Dermis microvascular lymphatic vessel endothelial cell (primary cell): ENCODE measurements at regions not wholly inside any gene's neighbourhood (a gene's known extent, or its start where the extent isn't known, plus 50 kb on each side); places are given as distances from the start of the nearest gene placed in this dataset.

Experiments used
- DNase-seq, 2 donors: peaks; one replicate each; pipeline versions ENCODE4 v3.0.0 to v3.0.0-alpha.2; 2010; ENCODE audit warnings: low read depth in 2 of 2

DNA sequence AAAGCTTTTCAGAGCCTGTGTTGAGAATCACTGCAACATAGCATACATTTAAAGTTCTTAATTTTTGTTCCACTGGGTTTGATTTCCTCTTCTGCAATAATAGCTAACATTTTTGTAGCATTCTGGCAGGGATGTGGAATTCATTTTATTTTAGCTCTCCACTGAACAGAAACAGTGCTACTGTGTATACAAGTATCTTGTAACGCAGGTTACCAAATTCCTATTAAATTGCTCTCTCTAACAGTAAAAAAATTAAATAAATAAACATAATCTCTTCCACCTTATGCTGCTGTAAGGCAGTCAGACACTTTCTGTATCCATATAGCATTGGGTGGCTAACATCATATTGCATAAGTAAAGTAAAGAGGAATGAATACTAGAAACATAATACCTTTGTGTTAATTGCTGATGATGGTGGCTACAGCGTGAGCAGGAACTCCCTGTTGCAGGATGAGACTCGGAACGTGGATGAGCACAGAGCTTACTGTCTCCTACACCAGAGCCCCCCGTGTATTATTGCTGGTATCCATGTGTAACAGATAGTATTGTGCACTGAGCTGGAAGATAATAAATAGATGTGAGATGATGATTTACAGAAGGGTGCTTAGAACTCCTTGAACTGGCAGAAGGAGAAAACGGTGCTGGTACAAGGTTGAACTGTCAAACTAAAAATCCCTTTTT, 276.9 kb upstream of the SNX7 start:
- no peak for DNase-seq

DNA sequence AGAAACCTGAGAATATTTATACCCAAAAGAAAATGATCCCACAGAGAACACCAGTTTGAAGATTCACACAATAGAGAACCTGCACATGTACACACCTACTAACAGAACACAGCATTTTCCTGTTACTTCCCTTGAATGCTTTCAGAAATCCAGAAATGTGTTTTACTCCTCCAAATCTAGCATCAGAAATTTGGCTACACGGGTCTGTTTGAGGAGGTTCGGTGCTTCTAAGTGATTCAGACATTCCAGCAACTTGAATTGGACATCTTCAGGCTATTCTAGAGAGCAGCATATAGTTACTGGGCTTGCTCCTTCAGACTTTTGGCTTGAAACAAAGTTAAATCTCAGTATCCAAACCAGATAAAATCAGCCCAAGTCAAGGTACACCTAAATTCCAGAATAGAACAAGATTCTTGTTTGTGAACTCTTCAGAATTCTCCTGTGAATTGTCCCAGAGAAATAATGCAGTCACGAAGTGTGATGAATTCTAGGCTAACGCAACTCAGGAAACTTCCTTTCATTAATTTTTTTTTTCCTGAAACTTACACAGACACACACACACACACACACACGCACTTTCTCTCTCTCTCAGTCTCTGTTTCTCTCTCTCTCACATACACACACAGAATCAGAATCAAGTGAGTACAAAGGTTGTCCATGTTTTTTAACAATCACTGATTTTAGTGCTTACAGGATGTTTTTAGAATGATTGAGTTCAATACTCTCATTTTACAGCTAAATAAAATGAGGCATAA, 278.4 kb upstream of the SNX7 start:
- peak in 1 of 2 donors; percentile 53 for DNase-seq

DNA sequence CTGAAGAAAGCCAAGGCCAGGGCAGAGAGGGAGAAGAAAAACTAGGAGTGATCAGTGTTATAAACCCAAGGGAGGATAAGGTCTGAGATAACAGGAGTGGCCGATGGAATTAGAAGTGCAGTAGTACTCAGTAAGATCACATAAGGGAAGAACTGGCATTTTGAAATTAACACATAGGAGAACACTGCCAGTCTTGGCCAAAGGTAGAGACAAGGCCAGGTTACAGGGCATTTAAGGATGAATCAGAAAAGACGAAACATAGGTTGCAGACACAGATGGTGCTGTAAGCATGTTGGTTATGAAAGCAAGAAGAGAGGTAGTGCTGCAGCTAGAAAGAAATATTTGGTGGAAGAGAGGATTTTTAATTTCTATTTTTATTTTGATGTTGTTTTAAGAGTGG, 278.9 kb upstream of the SNX7 start:
- DNase-seq: no peak

DNA sequence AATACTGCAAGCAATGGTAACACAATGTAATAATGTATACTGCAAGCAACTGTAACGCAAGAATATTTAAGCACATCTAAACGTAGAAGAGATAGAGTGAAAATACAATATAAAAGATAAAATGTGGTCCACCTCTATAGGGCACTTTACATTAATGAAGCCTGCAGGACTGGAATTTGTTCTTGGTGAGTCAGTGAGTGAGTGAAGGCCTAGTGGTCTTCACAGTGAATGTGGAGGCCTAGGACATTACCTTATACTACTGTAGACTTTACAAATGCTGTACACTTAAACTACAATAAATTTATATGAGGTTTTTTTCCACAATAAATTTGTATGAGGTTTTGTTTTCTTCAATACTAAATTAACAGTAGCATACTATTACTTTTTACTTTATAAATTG, 287.4 kb upstream of the SNX7 start:
- no peak for DNase-seq

DNA sequence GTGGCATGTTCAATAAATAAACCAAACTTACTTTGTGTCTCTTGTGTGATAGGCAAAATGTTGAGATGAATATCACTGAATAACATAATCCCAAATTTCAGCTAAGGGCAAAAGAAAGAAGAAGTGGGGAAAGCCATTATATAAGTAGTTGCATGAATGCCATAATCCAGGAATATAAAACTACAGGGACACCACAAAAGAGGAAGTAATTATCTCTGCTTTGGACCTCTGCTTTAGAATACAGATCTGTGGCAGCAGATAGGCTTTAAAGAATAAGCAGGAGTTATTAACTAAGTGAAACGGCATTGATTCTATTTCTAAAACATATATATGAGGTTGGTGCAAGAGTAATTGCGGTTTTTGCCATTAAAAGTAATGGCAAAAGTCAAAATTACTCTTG, 288.5 kb upstream of the SNX7 start:
- DNase-seq: no peak

DNA sequence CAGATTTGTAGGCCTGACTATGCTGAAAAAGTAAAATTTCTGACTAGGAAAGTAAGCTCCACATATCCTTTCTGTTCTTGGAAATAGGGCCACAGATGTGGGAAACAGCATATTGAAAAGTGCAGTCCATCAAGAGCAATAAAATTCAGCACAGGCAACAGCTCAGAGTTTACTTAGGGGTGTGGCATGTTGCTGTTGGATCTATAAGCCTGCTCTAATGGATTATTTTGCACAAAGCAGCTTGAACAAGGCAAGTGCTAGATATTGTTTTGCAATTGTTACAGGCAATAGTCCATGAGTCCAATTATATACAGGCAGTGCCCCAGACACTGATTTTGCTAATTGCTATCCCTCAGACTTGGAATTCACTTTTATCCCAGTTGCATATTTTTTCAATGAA, 289.8 kb upstream of the SNX7 start:
- DNase-seq: no peak

DNA sequence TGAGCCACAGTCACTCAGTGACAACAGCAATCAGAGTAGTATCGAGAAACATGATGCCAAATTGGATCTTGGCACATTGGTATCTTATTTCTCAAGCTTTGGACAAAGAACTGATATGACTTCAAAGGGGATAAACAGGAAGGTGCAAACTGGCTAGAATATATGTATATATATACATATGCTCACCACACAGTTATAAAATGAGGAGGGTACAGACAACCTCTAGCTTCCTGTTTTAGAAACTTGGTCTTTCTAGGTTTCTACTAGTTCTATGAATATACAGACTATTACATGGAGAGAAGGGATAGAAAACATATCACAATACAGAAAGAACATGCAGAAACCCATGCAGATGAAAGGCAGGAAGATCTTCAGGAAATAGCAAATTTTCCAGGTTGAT, 292.1 kb upstream of the SNX7 start:
- no peak for DNase-seq

DNA sequence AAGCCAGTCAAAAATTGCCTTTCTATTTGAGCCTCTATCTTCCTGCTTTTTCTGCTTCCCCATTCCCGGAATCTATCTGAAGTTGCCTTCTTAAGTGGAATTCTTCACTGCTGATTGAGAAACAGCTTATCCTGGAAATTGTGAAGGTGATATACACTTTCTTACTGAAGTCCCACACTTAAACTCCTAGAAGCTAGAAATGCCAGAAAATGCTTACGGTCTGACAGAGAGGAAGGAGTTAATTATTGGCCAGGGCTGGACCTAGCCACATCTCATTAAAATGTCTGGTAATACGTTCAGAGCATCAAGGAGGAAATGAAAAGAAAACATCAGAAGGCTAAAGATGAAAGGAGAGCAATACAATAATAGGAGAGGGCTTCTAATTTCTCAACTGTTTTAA, 292.5 kb upstream of the SNX7 start:
- DNase-seq: no peak

DNA sequence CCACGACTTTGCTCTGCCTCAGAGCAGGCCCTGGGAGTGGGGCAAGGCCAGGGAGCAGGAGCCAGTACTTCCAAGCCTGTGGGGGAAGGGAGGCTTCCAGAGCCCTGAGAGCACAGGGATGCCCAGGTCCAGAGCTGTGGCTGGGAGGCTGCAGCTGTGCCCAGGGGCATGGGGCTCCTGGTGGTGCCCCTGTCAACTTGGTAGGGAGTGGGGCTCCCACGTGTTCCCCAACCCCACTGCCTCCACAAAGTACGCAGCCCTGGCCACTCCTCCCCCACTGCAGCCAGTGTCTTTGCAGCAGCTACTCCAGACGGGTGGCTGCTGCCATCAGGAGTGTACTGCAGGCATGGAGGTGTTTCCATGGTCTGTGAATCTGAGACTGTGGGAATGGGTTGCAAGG, 294.1 kb upstream of the SNX7 start:
- no peak for DNase-seq

DNA sequence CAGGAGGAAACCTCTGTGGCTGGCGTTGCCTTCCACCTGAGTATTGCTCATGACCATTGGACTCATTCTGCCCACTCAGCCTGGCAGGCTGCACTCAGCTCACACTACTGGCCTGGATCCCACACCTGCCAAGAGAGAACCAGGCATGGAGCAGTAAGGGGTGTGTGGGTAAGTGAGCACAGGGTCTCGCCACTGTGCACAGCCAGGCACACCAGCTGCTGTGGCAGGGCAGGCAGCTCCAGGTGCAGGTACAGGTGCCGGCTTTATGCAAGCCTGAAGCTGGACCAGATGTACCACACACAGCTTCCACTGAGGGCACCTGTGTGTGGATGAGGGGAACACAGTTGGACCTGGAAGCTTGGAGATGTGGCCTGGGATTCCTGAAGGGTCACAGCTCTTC, 295.2 kb upstream of the SNX7 start:
- DNase-seq: no peak

DNA sequence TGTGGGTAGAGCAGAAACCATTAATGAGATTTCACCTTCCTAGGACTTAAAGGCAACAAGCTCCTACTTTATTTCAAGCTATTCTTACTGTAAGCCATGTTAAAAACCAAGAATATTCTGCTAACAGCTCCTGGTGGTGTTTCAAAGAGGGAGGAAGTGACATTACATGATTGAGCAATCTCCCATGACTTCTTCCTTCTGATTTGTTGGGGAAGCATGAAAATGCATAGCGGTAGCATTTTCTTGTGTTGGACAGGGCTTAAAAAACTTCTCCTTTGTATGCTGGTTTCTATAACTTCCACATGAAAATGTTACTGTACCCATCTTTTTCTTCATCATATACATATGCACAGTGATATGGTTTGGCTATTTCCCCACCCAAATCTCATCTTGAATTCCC, 297.0 kb upstream of the SNX7 start:
- DNase-seq: no peak

DNA sequence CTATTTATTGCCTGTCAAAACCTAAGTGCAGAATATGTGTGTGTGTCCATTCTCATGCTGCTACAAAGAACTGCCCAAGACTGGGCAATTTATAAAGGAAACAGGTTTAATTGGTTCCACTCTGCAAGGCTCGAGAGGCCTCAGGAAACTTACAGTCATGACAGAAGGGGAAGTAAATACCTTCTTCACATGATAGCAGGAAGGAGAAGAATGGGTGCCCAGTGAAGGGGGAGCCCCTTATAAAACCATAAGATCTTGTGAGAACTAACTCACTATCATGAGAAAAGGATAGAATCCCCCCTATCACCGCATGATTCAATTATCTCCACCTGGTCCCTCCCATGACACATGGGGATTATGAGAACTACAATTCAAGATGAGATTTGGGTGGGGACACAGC, 300.7 kb upstream of the SNX7 start:
- no peak for DNase-seq

DNA sequence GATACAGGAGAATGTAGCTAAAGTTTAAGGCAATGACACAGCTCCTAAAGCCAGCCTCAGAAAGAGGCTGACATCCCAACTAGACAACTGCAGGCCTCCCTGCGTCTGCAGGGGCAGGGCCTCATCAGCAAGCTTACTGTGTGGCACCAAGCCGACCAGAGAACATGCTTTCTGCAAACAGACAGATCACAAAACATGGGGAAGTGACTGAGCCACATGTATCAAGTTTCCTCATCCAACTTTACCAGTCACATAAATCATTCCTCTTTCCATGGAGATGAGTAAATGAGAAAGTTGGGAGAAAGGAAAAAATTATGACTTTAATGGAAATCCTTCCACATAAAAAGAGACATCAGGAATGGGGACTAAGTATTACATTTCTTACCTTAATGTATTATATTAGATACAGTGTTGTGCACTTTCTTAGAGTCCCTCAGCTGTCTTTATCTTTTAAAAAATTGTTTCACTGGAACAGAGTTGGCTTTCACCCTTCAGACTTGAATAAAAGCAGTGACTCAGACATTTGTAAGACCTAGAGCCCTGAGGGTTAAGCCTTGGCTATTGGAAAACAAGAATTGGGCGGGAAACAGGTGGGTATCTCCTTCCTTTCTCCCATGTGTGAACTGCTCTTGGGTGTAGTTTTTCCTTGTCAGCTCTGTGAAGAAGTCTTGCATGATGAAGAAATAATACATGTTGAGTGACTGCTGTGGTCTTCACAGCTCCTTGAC, 305.7 kb upstream of the SNX7 start:
- no peak for DNase-seq

DNA sequence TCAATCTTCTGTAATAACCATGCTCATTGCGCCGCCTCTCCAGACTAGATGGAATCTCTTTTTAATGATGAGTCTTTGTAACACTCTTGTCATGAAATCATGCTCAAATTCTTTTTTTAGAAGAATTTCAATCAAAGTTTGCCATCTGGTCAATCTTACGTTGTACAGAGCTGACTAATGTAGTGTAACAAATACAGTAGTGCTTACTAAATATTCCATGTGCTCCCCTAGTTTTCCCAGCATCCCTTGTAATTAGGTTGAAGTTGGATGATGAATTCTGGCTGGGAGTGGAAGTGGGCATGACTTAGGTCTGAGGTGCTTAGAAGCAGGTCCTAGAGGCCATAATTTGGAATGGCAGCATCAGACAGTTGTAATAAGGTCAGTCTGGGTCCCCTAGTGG, 309.1 kb upstream of the SNX7 start:
- no peak for DNase-seq

DNA sequence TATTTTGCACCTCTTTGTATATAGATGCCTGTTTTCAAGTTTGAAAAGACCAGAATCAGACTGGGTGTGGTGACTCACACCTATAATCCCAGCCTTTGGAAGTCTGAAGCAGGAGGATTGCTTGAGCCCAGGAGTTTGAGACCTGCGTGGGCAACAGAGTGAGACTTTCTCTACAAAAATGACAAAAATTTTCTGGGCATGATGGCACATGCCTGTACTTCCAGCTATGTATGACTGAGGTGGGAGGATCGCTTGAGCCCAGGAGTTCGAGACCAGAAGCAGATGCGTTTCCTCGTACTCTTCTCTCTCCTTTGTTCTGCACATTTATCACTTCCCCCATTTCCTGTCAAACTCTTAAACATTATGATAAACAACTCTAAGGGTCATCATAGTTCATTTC, 310.0 kb upstream of the SNX7 start:
- DNase-seq: peak in 1 of 2 donors; percentile 88

DNA sequence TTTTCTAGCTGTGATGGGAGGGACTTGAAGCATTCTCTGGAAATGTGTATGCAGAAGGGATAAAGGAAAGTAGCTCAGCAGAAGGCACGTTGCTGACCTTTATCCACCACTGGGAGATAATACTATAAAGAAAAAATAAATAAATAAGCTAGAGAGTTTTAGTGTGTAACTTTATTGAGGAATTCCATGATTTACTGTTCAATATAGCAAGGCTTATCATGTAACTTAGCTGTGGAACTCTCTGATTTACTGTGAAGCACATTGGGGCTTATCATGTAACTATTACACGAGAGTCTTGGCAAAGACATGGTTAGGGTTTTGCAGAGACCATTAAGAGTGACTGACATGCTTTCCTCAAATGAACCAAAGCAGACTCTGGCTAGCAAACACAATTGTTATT, 316.1 kb upstream of the SNX7 start:
- DNase-seq: no peak

DNA sequence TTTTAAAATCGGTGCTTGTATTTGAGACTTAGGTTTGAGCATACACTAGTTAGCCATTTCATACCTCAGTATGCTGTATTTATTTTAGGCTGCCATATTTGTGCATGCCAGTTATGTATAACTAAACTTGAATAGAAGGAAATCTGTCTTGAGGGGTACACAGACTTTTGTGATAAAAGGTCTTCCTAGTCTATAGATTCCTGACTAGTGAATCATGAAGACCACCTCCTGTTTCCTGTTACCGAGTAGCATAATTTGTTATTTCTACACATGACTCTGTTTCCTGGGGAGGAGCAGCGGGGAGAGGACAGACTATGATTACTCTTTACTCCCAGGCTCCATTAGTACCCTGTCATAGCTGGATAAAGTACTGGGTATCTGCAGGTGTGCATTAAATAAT, 316.8 kb upstream of the SNX7 start:
- peak in 1 of 2 donors; percentile 88 for DNase-seq

DNA sequence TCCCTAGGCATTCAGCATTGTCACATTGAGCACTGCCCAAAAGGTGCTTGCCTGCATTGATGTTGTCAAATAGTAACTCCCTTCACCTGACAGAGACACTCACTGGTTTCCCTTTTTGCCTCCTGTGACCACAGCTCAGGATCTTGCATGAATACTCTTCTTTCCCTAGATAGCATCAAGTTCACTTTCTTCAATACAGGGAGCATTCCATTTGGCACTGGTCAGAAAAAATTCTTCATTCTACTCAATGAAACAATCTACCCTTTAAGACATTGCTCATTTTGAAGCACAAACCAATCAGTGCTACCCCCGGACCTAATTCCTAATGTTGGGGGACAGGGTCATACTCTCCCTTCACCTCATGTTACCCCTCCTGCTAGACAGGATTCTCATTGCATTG, 319.0 kb upstream of the SNX7 start:
- no peak for DNase-seq

DNA sequence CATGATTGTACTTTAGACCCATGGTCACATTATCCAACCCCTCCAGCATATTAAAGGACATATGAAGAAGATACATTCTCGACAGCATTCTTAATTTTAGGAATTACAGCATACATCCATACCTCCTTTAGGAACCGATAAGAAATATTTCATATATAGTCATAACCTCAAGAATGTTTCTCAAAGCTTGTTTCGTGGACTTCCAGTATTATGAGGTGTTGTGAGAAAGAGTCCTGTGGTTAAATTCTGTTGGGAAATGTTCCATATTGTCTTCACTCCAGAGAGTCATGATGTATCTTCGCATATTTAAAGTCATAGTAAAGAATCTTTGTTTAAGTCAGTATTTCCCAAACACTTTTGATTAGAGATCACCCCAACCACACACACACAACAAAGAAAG, 321.0 kb upstream of the SNX7 start:
- DNase-seq: no peak

DNA sequence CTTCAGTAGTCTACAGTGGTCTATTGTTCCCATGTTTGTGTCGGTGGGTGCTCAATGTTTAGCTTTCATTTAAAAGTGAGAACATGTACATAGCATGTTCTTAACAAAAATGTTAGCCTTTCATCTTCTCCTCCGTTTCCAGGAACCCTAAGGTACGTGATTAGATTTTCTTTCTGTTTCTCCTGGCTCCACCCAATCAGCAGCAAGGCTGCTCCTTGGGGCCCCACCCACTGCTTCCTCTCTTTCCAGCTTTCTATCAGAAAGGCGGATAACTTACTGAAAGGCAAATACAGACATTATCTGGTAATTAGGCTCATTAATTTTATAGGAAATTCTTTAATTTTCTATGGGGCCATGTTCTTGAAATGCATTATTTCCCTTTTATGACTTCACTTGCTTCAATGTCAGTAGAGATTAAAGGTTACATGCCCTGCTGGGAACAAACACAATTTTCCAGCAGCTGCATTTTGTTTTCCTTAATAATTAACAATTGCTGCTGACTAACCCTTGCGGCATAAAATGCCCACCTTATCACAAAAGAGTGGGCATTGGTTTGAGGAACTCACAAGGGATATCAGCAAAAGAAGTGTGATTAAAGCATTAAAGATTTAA, 324.9 kb upstream of the SNX7 start:
- DNase-seq: no peak

DNA sequence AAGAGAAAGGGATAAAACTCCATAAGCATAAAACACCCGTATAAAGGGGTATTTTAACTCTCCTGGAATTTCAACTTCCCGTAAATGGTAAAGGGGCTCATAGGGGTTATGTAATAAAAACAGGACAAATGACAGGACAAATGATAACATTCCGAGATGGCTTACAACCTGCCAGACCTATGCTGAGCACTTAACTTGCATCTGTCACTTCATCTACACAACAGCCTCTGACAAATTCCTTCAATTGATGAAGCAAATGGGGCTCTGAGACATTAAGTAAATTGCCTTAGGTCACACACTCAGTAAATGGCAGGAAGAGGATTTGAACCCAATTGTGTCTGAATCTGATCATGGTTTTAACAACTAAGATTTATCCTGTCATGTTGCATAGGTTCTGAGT, 327.6 kb upstream of the SNX7 start:
- DNase-seq: no peak

DNA sequence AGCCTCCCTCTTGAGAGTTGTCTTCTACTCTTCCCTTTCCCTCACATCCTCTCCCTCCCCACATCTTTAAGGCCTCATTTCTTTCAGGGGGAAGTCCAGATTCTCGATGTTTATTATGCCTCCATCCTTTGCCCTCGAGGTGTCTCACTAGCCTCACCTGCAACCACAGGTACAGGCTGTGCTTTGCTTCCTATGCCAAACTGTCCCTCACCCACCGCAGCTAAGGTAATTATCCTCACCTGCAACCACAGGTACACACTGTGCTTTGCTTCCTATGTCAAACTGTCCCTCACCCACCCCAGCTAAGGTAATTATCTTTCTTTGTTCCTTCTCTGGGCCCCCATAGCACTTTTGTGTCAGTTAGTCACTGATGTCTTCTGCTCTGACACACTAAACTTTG, 328.1 kb upstream of the SNX7 start:
- DNase-seq: no peak
